AG10803 (cell line): ENCODE measurements at regions not wholly inside any gene's neighbourhood (a gene's known extent, or its start where the extent isn't known, plus 50 kb on each side); places are given as distances from the start of the nearest gene placed in this dataset.
A peak's percentile ranks its signal among the peaks of the same experiment; 100 is the strongest.

Experiments used
- DNase-seq: peaks from one replicate; pipeline ENCODE4 v3.0.0; 2010; ENCODE audit warnings: low read depth
- H3K4me3 ChIP-seq: 2 replicates; pipeline ENCODE4 v1.5.1; 2011; ENCODE audit warnings: mild to moderate bottlenecking, low read length, control low read depth
- CTCF ChIP-seq: conservative IDR thresholded peaks from 2 replicates; pipeline ENCODE4 v1.5.1; 2011; ENCODE audit warnings: mild to moderate bottlenecking, low read length, control low read depth, inconsistent platforms

- no peak for DNase-seq
- no peak overlapping the region for H3K4me3 ChIP-seq
- no peak for TF ChIP-seq CTCF
Measured at GRCh38 chr3:81270603-81271379, 490.7 kb downstream of the GBE1 start.

- no peak for TF ChIP-seq CTCF
- DNase-seq: no peak
- no peak overlapping the region for H3K4me3 ChIP-seq
Measured at GRCh38 chr3:81268526-81268925, 492.9 kb downstream of the GBE1 start.

GRCh38 chr3:81261996-81262395 lies 499.4 kb downstream of the GBE1 start:
- no peak overlapping the region for H3K4me3 ChIP-seq
- no peak for DNase-seq
- no peak for TF ChIP-seq CTCF

GRCh38 chr3:81255463-81255862 lies 506.0 kb downstream of the GBE1 start:
- DNase-seq: no peak
- H3K4me3 ChIP-seq: no peak overlapping the region
- no peak for TF ChIP-seq CTCF

DNA sequence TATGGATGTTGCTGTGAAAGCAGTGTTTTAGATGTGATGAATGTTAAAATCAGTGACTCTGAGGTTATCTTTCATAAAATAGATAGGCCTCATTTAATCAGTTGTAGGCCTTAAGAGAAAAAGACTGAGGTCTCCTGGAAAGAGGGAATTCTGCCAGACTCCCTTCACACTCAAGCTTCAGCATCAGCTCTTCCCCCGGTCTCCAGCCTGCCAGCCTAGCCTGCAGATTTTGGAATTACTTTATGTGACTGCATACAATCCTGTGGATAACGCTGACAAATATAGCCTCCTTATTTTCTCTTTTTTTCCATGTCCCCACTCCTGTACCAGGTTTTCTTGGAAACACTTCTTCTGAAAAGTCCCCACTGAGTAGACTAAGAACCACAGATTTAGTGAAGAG lies 510.3 kb downstream of the GBE1 start:
- no peak for DNase-seq
- TF ChIP-seq CTCF: no peak

DNA sequence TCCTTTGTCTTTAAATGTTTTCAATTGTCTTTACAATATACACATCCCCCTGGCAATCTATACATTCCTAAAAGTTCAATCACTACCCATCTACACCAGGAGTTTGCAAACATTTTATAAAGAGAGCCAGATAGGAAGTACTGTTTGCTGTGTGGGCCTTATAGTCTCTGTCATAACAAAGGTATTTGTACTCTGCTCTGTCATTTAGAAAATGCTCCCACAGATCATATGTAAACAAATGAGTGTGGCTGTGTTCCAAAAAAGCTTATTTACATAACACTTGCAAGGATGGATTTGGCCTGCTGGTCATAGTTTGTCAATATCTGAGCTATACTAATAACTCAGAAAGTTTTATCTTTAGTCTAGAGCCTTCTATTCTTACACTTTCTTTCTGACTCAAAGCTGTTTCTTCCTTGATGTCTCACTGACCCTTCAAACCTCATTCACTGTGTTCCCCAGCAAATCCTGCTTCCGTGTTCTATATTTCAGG lies 511.9 kb downstream of the GBE1 start:
- TF ChIP-seq CTCF: no peak
- DNase-seq: peak; percentile 31
- H3K4me3 ChIP-seq: no peak overlapping the region

More for the DNA sequence above, 510.3 kb downstream of the GBE1 start:
- H3K4me3 ChIP-seq: no peak overlapping the region

- H3K4me3 ChIP-seq: no peak overlapping the region
- DNase-seq: no peak
- TF ChIP-seq CTCF: no peak
Measured at GRCh38 chr3:81245501-81245900, 515.9 kb downstream of the GBE1 start.
